ENCODE measurements at regions not wholly inside any gene's neighbourhood (a gene's known extent, or its start where the extent isn't known, plus 50 kb on each side); places are given as distances from the start of the nearest gene placed in this dataset.
A peak's percentile ranks its signal among the peaks of the same experiment; 100 is the strongest.

DNA sequence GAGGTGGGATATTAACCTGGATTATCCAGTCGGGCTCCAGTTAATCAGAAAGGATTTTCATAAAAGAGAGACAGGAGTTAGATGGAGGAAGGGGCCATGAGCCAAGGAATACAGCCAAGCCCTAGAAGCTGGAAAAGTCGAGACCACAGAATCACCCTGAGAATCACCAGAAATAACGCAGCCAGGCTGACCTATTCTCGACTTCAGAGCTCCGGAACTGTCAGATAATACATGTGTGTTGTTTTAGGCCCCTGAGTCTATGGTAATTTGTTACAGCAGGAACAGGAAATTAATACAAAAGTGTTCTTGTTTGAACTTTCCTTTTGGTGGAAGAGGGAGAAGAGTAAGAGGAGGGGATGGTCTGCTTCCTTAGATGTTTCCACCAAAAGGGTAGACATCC lies 208.1 kb downstream of the JCAD start:
- Histone ChIP-seq H3K4ac (ENCODE audit: low read length) (no peak overlapping the region), H3K23ac (ENCODE audit: low read depth, low read length, poor library complexity) (no peak overlapping the region), H3K18ac (ENCODE audit: low read length) (no peak overlapping the region), H3K4me1 (ENCODE audit: control insufficient read depth in 2 of 2, insufficient read depth in 1 of 2, low read depth in 1 of 2, low read length in 2 of 2) (no peaks in the 10 kb centered on the region), H2BK15ac (ENCODE audit: low read length) (no peak overlapping the region), H3K4me2 (ENCODE audit: insufficient read depth, low read length, poor library complexity, severe bottlenecking) (no peak overlapping the region), H3K27me3 (ENCODE audit: control insufficient read depth in 3 of 3, insufficient read depth in 3 of 3, low read depth in 1 of 3, low read length in 3 of 3) (no peaks in the 10 kb centered on the region), H2BK12ac (ENCODE audit: low read length) (no peak overlapping the region), H4K91ac (ENCODE audit: low read depth, low read length, poor library complexity) (no peak overlapping the region), H3K9ac (ENCODE audit: low read depth, low read length, poor library complexity) (no peak overlapping the region), H3K14ac (ENCODE audit: low read length) (no peak overlapping the region), H3K4me3 (ENCODE audit: low read length in 2 of 2) (no peak overlapping the region), H2AFZ (ENCODE audit: low read length) (no peak overlapping the region), H3K27ac (replicated peaks; ENCODE audit: low read length) (no peak overlapping the region), H2AK5ac (ENCODE audit: low read depth, low read length) (no peak overlapping the region), H3K9me3 (replicated peaks in 1 of 2; ENCODE audit: control insufficient read depth in 2 of 2, insufficient read depth in 1 of 2, low read depth in 1 of 2, low read length in 2 of 2) (no peaks in the 10 kb centered on the region), H3K79me1 (ENCODE audit: low read depth, low read length) (no peaks in the 10 kb centered on the region), H2BK120ac (ENCODE audit: low read depth, low read length) (no peak overlapping the region), H3K36me3 (replicated peaks in 1 of 2; ENCODE audit: control insufficient read depth in 2 of 2, insufficient read depth in 2 of 2, low read length in 2 of 2) (no peaks in the 10 kb centered on the region), H4K8ac (ENCODE audit: low read depth, low read length) (no peak overlapping the region), H2BK5ac (ENCODE audit: low read length) (no peak overlapping the region)
- WGBS, 2 donors (ENCODE audit: extremely low coverage in 2 of 2, insufficient read length in 2 of 2, insufficient replicate concordance in 1 of 2), result no CpG with 5 or more reads among the region's 5 CpGs
- no peak for DNase-seq (ENCODE audit: low spot score)

DNA sequence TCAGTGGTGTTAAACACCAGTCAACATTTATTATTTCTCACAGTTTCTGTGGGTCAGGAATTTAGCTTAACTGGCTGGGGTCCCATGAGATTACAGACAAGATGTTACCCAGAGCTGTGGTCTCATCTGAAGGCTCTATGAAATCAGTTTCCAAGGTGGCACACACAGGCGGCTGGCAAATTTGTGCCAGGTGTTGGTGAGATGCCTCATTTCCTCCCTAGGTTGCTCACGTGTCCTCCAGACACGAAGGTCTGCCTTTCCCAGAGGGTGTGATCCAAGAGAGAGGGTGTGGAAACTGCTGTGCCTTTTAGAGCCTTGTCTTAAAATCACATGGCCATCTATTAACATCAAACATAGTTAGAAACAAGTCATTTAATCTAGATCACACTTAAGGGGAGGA lies 209.0 kb downstream of the JCAD start:
- H3K4me2 ChIP-seq (ENCODE audit: insufficient read depth, low read length, poor library complexity, severe bottlenecking), result no peak overlapping the region
- no peak overlapping the region for H2BK120ac ChIP-seq (ENCODE audit: low read depth, low read length)
- H4K91ac ChIP-seq (ENCODE audit: low read depth, low read length, poor library complexity), result no peak overlapping the region
- H3K27me3 ChIP-seq (ENCODE audit: control insufficient read depth in 3 of 3, insufficient read depth in 3 of 3, low read depth in 1 of 3, low read length in 3 of 3), result no peaks in the 10 kb centered on the region
- WGBS, 2 donors (ENCODE audit: extremely low coverage in 2 of 2, insufficient read length in 2 of 2, insufficient replicate concordance in 1 of 2), result no CpG with 5 or more reads among the region's 3 CpGs
- H3K18ac ChIP-seq (ENCODE audit: low read length), result no peak overlapping the region
- H2AK5ac ChIP-seq (ENCODE audit: low read depth, low read length), result no peak overlapping the region
- no peak overlapping the region for H3K14ac ChIP-seq (ENCODE audit: low read length)
- H2BK15ac ChIP-seq (ENCODE audit: low read length), result no peak overlapping the region
- H3K23ac ChIP-seq (ENCODE audit: low read depth, low read length, poor library complexity), result no peak overlapping the region
- H3K4ac ChIP-seq (ENCODE audit: low read length), result no peak overlapping the region
- no peak overlapping the region for H2BK5ac ChIP-seq (ENCODE audit: low read length)
- H4K8ac ChIP-seq (ENCODE audit: low read depth, low read length), result no peak overlapping the region
- no peak overlapping the region for H2BK12ac ChIP-seq (ENCODE audit: low read length)
- no peaks in the 10 kb centered on the region for H3K9me3 ChIP-seq (replicated peaks in 1 of 2; ENCODE audit: control insufficient read depth in 2 of 2, insufficient read depth in 1 of 2, low read depth in 1 of 2, low read length in 2 of 2)
- no peak overlapping the region for H3K9ac ChIP-seq (ENCODE audit: low read depth, low read length, poor library complexity)
- no peaks in the 10 kb centered on the region for H3K36me3 ChIP-seq (replicated peaks in 1 of 2; ENCODE audit: control insufficient read depth in 2 of 2, insufficient read depth in 2 of 2, low read length in 2 of 2)
- no peak overlapping the region for H3K4me3 ChIP-seq (ENCODE audit: low read length in 2 of 2)
- DNase-seq (ENCODE audit: low spot score), result no peak
- no peaks in the 10 kb centered on the region for H3K79me1 ChIP-seq (ENCODE audit: low read depth, low read length)
- no peaks in the 10 kb centered on the region for H3K4me1 ChIP-seq (ENCODE audit: control insufficient read depth in 2 of 2, insufficient read depth in 1 of 2, low read depth in 1 of 2, low read length in 2 of 2)
- no peak overlapping the region for H3K27ac ChIP-seq (replicated peaks; ENCODE audit: low read length)
- H2AFZ ChIP-seq (ENCODE audit: low read length), result no peak overlapping the region

- Histone ChIP-seq H3K27ac (replicated peaks; ENCODE audit: low read length) (no peak overlapping the region), H3K18ac (ENCODE audit: low read length) (no peak overlapping the region), H4K8ac (ENCODE audit: low read depth, low read length) (no peak overlapping the region), H3K4me2 (ENCODE audit: insufficient read depth, low read length, poor library complexity, severe bottlenecking) (no peak overlapping the region), H2BK120ac (ENCODE audit: low read depth, low read length) (no peak overlapping the region), H3K27me3 (ENCODE audit: control insufficient read depth in 3 of 3, insufficient read depth in 3 of 3, low read depth in 1 of 3, low read length in 3 of 3) (no peaks in the 10 kb centered on the region), H2BK15ac (ENCODE audit: low read length) (no peak overlapping the region), H2BK5ac (ENCODE audit: low read length) (no peak overlapping the region), H2BK12ac (ENCODE audit: low read length) (no peak overlapping the region), H3K14ac (ENCODE audit: low read length) (no peak overlapping the region), H2AK5ac (ENCODE audit: low read depth, low read length) (no peak overlapping the region), H3K23ac (ENCODE audit: low read depth, low read length, poor library complexity) (no peak overlapping the region), H3K9ac (ENCODE audit: low read depth, low read length, poor library complexity) (no peak overlapping the region), H3K36me3 (replicated peaks in 1 of 2; ENCODE audit: control insufficient read depth in 2 of 2, insufficient read depth in 2 of 2, low read length in 2 of 2) (no peaks in the 10 kb centered on the region), H3K4ac (ENCODE audit: low read length) (no peak overlapping the region), H2AFZ (ENCODE audit: low read length) (peak overlapping the region; percentile 72), H3K4me1 (ENCODE audit: control insufficient read depth in 2 of 2, insufficient read depth in 1 of 2, low read depth in 1 of 2, low read length in 2 of 2) (no peaks in the 10 kb centered on the region), H3K4me3 (ENCODE audit: low read length in 2 of 2) (no peak overlapping the region), H3K9me3 (replicated peaks in 1 of 2; ENCODE audit: control insufficient read depth in 2 of 2, insufficient read depth in 1 of 2, low read depth in 1 of 2, low read length in 2 of 2) (no peaks in the 10 kb centered on the region), H4K91ac (ENCODE audit: low read depth, low read length, poor library complexity) (no peak overlapping the region), H3K79me1 (ENCODE audit: low read depth, low read length) (no peaks in the 10 kb centered on the region)
- no CpG with 5 or more reads among the region's 3 CpGs for WGBS, 2 donors (ENCODE audit: extremely low coverage in 2 of 2, insufficient read length in 2 of 2, insufficient replicate concordance in 1 of 2)
- DNase-seq (ENCODE audit: low spot score), result no peak
Measured at GRCh38 chr10:29849886-29850285, 209.5 kb downstream of the JCAD start.

DNA sequence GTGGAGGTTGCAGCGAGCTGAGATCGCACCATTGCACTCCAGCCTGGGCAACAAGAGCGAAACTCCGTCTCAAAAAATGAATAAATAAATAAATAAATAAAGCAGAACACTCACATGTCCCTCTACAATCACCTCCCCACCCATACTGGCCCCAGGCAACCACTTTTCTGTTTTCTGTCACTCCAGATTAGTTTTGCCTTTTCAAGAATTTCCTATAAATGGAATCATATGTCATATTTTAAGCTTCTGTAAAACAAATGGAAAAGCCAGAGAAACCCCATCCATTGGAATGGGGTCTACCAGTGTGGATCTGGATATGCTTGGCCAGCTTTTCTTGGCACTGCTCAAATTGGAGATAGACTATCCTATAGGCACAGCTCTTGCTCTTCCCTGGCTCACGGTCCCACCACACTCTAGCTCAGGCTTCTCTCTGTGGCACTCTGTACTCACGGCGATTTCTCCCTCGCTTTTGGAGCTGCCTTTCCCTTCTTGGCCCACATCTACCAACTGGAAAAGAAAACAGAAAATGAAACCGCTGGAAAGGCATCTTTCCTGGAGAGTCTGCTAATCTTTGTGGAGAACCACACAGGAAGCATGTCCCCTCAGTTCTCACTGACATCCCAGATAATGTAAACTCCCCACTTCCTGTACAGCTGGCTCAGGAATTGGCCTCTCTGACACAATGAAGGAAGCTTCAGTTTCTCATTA lies 210.1 kb downstream of the JCAD start:
- Histone ChIP-seq H3K27me3 (ENCODE audit: control insufficient read depth in 3 of 3, insufficient read depth in 3 of 3, low read depth in 1 of 3, low read length in 3 of 3) (no peaks in the 10 kb centered on the region), H3K4me2 (ENCODE audit: insufficient read depth, low read length, poor library complexity, severe bottlenecking) (no peak overlapping the region), H3K36me3 (replicated peaks in 1 of 2; ENCODE audit: control insufficient read depth in 2 of 2, insufficient read depth in 2 of 2, low read length in 2 of 2) (no peaks in the 10 kb centered on the region), H2AK5ac (ENCODE audit: low read depth, low read length) (no peak overlapping the region), H2BK15ac (ENCODE audit: low read length) (no peak overlapping the region), H3K14ac (ENCODE audit: low read length) (no peak overlapping the region), H2BK12ac (ENCODE audit: low read length) (no peak overlapping the region), H3K23ac (ENCODE audit: low read depth, low read length, poor library complexity) (no peak overlapping the region), H2BK5ac (ENCODE audit: low read length) (no peak overlapping the region), H4K91ac (ENCODE audit: low read depth, low read length, poor library complexity) (no peak overlapping the region), H3K27ac (replicated peaks; ENCODE audit: low read length) (no peak overlapping the region), H3K4me1 (ENCODE audit: control insufficient read depth in 2 of 2, insufficient read depth in 1 of 2, low read depth in 1 of 2, low read length in 2 of 2) (no peaks in the 10 kb centered on the region), H3K4me3 (ENCODE audit: low read length in 2 of 2) (no peak overlapping the region), H3K18ac (ENCODE audit: low read length) (no peak overlapping the region), H3K79me1 (ENCODE audit: low read depth, low read length) (no peaks in the 10 kb centered on the region), H2AFZ (ENCODE audit: low read length) (peak overlapping the region; percentile 72), H3K4ac (ENCODE audit: low read length) (no peak overlapping the region), H2BK120ac (ENCODE audit: low read depth, low read length) (no peak overlapping the region), H3K9ac (ENCODE audit: low read depth, low read length, poor library complexity) (no peak overlapping the region), H4K8ac (ENCODE audit: low read depth, low read length) (no peak overlapping the region), H3K9me3 (replicated peaks in 1 of 2; ENCODE audit: control insufficient read depth in 2 of 2, insufficient read depth in 1 of 2, low read depth in 1 of 2, low read length in 2 of 2) (no peaks in the 10 kb centered on the region)
- WGBS, 2 donors (ENCODE audit: extremely low coverage in 2 of 2, insufficient read length in 2 of 2, insufficient replicate concordance in 1 of 2), result no CpG with 5 or more reads among the region's 9 CpGs
- no peak for DNase-seq (ENCODE audit: low spot score)

Data from neuronal stem cell (in vitro differentiated cells).